Neural progenitor cell (in vitro differentiated cells): ENCODE measurements at regions not wholly inside any gene's neighbourhood (a gene's known extent, or its start where the extent isn't known, plus 50 kb on each side); places are given as distances from the start of the nearest gene placed in this dataset.

Source experiments
- EZH2 ChIP-seq: fragments of 200-600 bp; sonication (generic); IDR thresholded peaks from 2 replicates; pipeline ENCODE4 v1.6.1; 2017; ENCODE audit warnings: antibody characterized with exemption, mild to moderate bottlenecking, moderate library complexity
- EZH2phosphoT487 ChIP-seq: fragments of 200-600 bp; sonication (generic); IDR thresholded peaks from 2 replicates; pipeline ENCODE4 v1.6.1; 2017; ENCODE audit warnings: antibody characterized with exemption
- TF ChIP-seq, protein P1 (sequence below): fragments of 200-600 bp; sonication (generic); IDR thresholded peaks from 2 replicates; pipeline ENCODE4 v1.5.1; 2017; ENCODE audit warnings: antibody characterized with exemption, mild to moderate bottlenecking

DNA sequence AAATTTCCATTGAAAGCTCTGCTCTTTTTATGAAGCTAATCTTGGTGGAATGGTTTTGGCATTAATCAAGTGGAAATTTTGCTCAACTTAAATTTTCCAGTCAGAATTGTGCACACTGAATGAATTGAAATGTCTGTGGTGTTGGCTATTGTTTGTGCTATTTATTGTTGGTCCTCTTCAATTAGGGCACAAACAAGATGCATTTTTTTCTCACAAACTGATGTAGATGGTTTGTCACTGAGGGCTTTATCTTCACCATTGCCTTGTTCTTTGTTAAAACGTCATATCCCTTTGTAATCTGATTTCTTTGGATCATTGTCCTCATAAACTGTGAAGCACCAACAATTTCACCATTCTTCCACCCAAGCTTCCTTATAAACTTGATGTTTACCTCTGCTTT lies 152.1 kb upstream of the RHOBTB1 start:
- TF ChIP-seq, protein P1, sequence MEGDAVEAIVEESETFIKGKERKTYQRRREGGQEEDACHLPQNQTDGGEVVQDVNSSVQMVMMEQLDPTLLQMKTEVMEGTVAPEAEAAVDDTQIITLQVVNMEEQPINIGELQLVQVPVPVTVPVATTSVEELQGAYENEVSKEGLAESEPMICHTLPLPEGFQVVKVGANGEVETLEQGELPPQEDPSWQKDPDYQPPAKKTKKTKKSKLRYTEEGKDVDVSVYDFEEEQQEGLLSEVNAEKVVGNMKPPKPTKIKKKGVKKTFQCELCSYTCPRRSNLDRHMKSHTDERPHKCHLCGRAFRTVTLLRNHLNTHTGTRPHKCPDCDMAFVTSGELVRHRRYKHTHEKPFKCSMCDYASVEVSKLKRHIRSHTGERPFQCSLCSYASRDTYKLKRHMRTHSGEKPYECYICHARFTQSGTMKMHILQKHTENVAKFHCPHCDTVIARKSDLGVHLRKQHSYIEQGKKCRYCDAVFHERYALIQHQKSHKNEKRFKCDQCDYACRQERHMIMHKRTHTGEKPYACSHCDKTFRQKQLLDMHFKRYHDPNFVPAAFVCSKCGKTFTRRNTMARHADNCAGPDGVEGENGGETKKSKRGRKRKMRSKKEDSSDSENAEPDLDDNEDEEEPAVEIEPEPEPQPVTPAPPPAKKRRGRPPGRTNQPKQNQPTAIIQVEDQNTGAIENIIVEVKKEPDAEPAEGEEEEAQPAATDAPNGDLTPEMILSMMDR: no peak
- no peak for TF ChIP-seq EZH2phosphoT487
- no peak for TF ChIP-seq EZH2
